HL-60/S4 treated with retinoic acid at 250 ng/mL for 4 days and 3 days (cell line): ENCODE measurements at regions not wholly inside any gene's neighbourhood (a gene's known extent, or its start where the extent isn't known, plus 50 kb on each side); places are given as distances from the start of the nearest gene placed in this dataset.

ENCODE experiments used
- in situ Hi-C: fragments of 300-500 bp; cut with MboI; formaldehyde crosslinking; loops from 2 replicates; pipeline ENCODE4 v1.7.0; 2022; ENCODE audit warnings: low sequenced_read_pairs

DNA sequence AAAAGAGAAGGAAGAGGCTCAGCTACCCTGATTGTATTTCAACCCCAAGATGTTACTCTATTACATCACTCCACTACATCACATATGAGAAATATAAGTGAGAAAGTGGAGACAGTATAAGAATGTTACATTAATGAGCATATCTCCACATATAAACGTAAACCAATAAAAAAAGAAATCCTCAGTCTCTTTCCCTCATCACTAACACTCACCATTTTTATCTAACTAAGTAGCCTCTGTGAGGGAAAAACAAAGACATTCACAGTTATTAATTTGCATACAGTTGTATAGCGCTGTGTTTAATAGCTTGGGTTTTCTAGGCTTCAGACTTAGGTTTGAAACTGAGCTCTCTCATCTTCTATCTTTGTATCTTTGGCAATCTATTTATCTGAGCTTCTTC is 489.1 kb upstream of the LRRTM4 start:
- in situ Hi-C loops: no loop called here

DNA sequence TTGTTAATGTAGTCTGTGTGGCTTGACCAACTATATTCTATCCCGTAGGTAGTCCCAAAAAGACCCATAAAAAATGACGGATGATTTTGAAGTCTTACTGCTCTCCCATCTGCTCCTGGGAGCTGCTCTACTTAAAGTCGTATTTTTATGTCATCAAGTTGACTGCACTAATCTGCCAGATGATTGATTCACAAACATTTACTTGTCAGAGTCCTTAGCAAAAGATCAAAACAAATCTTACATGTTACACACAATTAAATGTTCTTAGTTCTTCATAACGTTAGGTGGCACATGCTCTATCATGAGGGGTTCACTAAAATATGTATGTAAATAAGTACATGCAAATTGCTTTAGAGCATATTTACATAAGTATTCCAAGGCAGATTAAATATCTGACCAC is 498.3 kb upstream of the LRRTM4 start:
- in situ Hi-C loops: no loop called here

DNA sequence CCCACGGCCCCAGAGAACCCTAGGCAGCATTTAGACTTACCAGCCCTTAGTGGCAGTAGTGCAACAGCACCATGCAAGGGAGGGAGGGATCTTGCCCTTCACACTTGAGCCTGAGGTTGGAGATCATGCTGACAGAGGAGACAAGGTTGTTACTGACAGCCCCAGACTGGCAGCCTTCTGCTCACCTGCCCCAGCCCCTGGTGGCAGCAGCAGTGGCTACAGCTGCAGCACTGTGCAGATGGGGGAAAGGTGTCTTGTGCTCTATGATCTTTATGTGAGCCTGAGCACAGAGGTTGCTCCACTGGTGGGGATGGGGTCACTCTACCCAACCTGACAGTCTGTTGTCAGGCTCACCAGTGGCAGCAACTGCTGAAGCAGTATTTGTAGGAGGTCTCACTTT is 501.2 kb upstream of the LRRTM4 start:
- in situ Hi-C loops: no loop called here

DNA sequence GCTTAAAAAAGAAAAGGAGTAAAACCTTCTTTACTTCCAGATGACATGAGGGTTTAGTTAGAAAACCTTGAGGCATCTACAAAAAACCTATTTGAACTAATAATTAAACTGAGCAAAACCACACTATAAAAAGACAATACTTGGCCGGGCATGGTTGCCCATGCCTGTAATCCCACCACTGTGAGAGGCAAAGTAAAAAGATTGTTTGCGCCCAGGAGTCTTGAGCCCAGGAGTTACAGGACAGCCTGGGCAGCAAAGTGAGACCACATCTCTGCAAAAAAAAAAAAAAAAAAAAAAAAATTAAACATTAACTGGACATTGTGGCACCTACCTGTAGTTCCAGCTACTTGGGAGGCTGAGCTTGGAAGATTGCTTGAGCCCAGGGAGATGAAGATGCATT is 502.8 kb upstream of the LRRTM4 start:
- in situ Hi-C loops: no loop called here

DNA sequence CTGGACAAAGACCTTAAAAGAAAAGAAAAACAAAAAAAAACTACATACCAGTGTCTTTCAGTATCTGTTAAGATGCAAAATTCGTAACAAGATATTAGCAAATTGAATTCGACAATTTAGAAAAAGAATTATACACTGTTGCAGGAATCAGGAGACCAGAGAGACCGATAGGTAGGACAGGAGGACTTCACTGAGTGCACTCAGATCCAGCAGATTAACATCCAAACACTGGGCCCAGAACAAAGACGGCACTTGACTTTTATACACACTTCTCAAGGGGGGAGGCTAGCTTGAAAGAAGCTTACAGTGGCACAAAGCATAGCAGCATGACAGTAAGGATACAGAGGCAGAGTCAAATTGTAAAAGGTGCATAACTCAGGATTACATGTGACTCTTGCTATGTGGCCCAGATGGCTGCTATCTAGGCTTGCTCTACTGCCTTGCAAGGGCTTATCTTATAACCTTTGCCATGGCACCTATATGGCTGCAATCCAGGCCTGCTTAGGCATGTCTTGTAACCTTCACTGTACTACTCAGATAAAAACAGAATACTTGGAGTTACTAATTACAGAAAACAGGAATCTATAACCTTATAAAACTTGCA is 507.3 kb upstream of the LRRTM4 start:
- in situ Hi-C loops: no loop called here

DNA sequence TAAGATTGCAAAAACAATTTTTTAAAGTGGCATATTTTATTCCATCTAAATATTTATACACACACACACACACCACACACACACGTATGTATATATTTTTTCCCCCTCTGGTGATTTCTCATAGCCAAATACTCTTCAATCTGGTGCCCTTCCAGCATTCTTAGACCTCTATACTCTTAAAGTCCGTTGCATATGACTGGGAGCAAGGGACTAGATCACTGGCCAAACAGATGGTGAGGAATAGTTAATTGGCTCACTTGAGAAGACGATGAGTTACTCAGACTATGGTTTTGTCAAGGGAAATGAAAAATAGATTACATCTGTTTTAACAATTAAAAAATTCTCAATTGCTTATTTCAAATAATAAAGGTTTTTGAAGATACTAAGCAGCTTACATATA is 512.5 kb upstream of the LRRTM4 start:
- in situ Hi-C loops: no loop called here

DNA sequence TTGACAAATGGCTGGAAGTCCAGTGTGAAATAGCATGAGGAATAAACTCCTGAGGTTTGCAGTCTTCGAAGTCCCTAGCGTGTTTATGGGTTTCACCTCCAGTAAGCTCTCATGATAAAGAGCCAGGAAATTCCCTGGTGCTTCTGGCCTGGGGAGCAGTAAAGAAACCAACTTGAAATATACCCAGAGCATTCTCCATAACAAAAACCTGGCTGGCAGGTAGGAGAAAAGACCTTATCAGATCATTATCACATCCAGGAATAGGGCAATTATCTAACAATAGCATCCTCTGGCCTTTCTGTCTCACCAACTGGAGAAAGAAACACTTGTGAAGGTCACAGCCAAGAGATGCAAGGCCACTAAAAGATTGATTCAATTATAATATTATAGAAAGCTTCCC is 513.6 kb upstream of the LRRTM4 start:
- in situ Hi-C loops: no loop called here

DNA sequence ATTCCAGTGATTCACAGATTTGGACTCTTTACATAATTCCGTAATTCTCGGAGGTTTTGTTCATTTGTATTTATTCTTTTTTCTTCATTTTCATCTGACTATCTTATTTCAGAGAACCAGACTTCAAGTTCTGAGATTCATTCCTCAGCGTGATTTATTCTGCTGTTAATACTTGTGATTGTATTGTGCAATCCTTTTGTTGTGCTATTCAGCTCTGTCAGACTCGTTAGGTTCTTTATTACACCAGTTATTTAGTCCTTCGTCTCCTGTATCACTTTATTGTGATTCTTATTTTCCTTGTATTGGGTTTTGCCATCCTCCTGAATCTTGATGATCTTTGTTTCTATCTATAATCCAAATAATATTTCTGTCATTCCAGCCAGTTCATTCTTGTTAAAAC is 529.3 kb upstream of the LRRTM4 start:
- in situ Hi-C loops: no loop called here

DNA sequence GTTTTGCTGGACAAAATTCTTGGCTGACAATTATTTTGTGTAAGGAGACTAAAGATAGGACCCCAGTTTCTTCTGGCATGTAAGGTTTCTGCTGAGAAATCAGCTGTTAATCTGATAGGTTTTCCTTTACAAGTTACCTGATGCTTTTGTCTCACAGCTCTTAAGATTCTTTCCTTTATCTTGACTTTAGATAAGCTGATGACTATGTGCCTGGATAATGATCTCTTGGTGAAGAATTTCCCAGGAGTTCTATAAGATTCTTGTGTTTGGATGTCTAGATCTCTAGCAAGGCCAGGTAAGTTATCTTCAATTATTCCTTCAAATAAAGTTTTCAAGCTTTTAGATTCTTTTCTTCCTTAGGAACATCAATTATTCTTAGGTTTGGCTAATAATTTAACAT is 534.8 kb upstream of the LRRTM4 start:
- in situ Hi-C loops: no loop called here

DNA sequence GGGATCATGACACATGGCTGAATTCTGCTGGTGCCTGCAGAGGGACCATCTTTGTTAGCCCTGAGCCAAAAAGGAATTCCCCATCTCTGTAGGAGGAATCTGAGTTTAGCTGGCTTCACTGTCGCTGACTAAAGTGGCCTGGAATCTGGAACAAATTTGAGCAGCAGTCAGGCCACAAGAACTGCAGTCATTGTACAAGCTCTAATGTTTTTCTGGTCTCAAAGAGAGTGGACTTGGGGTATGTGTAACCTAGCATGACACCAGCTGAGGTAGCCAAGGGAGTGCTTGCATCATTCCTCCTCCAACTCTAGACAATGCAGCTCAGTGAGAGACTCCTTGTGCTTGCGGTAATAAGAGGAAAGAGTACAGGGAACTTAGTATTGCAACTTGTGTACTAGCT is 539.1 kb upstream of the LRRTM4 start:
- in situ Hi-C loops: no loop called here

DNA sequence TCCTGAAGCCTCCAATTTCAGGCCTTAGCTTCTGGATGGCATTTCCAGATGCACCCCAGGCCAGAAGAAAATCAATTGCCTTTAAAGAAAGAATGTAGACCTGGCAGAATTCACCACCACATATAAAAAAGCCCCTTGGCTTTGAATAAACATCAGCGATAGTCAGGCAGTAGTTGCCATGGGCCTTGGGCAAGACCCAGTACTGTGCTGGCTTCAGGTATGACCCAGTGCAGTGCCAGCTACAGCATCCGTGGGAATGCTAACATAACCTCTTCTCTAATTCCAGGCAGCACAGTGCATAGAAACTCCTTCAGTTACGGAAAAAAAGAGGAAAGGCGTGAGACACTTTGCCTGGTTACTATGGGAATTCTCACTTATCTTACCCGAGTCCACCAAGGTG is 539.6 kb upstream of the LRRTM4 start:
- in situ Hi-C loops: no loop called here

DNA sequence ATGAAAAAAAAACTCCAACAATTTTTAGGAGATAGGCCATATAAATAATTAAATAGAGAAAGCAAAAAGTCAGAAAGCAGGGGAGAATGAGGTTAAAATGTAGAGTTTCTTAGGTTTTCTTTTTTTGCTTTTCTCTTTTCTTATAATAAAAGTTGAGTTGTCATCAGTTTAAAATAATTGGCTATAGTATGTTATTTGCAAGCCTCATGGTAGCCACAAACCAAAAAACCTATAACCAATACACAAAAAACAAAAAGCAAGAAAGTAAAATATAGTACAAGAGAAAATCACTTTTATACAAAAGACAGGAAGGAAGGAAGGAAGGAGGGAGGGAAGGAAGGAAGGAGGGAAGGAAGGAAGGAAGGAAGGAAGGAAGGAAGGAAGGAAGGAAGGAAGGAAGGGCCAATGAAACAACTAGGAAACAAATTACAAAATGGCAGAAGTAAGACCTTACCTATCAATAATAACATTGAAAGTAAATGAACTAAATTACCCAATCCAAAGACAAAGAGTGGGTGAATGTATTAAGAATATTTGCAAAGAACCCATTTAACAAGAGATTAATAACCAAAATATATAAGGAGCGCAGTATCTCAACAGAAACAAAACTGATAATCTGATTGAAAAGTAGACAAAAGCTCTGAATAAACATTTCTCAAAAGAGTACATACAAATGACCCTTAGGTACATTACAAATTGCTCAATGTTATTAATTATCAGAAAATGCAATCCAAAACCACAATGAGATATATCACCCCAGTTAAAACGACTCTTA is 541.3 kb upstream of the LRRTM4 start:
- in situ Hi-C loops: no loop called here

DNA sequence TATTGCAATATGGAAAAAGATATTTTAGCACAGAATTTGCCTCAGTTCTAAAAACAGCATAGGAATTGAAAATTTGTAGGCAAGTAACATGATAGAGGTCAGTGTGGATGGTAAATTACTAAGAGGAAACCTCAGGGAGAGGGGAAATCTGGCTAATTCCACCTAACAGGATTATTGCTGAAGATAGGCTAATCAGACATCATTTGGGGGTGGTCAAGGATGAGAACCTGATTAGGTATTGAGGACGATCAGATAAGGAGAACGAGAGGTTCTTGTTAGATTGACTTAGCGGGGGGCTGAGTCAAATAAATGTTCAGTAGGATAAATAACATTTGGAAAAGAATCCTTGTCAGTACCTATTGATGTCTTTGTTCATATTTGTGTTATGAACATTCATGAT is 543.2 kb upstream of the LRRTM4 start:
- in situ Hi-C loops: no loop called here

DNA sequence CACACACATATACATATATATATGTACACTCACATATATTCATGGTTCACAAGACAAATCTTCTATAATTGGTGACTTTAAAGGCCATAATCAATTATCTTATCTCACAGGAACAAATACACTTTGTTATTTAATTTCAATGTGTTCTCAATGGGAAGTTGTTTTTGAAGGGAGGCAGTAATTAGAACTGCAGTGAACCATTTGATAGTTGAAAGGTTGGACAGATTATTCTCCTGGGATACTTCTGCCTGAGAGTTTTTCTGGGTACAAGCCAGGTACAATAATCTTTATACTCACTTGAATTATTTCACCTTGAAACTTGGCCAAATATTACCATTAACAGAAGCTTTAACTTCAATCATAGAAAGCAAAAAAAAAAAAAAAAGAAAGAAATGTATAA is 546.6 kb upstream of the LRRTM4 start:
- in situ Hi-C loops: no loop called here

DNA sequence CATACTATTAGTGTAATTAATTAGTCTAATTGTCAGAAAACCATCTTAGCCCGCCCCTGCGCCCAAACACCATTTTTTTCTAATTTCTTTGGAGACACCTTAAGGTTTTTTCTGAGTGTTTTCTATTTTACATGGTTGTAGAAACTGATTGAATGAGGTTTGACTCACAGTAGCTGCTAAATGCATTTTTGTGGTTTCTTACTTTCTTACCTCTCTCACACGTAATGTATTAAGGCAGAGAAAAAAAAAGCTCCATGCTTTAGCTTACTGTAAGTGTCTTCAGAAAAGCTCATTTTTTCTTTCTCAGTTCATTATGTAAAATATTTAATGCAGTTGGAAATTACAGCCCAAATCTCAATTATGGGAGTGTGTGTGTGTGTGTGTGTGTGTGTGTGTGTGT is 548.5 kb upstream of the LRRTM4 start:
- in situ Hi-C loops: no loop called here

DNA sequence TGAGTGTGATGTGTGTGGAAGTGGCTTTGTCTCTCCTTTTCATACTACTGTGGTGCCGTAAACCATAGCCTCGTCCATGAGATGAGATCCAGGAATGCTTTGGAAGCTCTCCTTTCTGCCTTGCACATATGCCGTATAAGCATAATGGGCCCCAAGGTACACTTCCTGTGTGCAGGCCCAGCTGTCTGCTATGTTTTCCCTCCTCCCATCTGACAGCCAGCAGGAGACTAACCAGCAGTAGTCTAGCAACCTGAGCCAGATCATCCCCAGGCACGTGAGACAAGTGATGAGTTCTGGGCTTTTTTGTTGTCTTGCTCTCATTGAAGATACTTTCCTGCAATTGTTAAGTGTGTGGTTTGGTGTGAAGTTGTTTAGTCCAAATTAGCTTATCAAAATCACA is 555.5 kb upstream of the LRRTM4 start:
- in situ Hi-C loops: no loop called here

DNA sequence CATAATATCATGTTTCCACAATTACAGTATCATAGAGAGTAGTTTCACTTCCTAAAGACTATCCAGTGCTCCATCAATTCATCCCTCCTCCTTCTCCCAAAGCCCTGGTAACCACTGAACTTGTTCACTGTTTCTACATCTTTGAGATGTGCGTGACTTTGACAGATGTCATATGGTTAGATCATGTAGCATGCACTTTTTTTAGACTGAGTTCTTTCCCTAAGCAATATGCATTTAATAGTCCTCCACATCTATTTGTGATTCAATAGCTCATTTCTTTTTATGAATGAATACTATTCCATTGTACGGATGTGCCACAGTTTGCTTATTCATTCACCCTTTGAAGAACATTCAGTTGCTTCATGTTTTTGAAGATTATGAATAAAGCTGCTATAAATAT is 560.4 kb upstream of the LRRTM4 start:
- in situ Hi-C loops: no loop called here

DNA sequence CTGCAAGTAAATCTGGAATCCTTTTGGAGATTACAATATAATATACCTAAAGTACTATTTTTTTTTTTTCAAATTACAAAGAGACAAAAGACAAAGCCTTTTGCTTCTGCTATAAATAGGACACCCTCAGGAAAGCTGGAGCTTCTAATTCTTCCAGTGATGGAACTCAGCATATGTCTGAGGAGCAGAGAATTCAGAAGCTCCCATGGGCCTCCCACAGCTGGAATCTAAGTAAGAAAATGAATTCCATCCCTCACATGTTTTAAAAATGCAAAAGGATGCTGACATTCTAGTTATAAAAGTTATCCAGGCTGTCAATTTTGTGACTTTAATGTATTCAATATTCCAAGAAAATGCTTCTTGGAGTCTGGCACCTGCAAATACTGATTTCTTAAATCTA is 571.3 kb upstream of the LRRTM4 start:
- in situ Hi-C loops: no loop called here

DNA sequence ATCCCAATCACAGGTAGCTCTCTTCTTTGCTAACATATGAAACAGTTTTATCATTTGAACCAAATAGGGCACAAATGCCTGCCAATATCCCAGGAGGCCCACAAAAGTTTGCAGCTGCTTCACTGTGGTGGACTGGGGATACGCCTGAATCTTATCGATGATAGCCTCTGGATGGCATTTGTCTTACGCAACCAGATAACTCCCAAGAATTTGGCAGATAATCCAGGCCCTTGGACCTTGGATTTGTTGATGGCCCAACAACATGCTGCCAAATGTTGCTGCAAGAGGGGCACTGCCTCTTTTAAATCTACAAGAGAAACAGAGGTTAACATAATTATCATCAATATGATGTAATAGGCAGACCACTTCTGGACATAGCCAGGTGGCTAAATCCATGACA is 587.1 kb upstream of the LRRTM4 start:
- in situ Hi-C loops: no loop called here

DNA sequence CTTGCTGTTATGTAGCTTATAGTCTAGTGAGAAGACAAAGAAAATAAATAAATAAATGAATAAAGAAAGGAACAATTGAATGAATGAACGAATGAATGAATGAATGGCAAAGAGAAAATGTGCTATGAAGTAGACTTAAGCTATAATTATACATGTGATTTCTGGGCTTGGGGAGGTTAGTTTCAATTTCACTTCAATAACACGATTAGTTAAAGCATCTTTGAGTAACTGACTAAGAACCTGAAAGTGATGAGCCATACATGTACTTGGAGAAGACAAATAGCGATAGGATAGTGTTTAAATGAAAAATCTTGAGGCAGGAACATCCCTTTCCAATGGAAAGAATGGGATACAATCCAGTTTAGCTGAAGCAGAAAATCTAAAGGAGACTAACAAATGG is 593.1 kb upstream of the LRRTM4 start:
- in situ Hi-C loops: no loop called here

DNA sequence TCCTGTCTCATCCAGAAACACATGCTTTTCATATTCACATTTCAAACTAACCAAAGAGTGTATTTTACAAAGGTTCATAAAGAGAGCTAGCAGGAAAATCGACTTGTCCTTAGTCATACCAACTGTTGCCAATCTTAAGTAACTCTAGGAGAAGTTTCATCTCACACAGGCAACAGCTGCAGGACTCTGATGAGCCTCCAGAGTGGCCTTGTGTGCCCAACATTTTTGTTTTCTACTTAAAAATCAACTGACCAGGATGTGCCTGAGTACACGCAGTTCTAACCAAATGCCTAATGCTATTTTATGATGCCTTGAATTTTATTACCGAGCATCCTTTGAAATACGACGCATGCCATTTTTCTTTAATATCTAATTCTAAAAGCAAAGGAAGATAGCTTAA is 595.9 kb upstream of the LRRTM4 start:
- in situ Hi-C loops: no loop called here

DNA sequence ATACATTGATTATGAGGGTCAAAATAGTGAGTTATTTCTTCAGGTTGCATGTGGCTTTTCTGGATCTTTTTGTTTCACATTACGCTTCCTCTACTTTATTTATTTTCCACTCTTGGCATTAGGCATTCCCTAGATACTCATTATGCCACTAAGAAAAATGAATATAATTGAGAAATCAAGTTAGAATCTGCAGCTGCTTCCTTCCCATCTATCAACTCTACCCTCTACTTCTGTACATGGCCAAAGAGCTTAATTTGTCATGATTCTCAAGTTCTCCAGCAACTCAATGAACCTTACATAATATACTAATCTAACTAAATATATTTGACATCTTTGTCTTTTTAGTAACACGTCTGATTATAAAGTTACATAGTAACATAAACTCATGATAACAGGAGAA is 598.1 kb upstream of the LRRTM4 start:
- in situ Hi-C loops: no loop called here

DNA sequence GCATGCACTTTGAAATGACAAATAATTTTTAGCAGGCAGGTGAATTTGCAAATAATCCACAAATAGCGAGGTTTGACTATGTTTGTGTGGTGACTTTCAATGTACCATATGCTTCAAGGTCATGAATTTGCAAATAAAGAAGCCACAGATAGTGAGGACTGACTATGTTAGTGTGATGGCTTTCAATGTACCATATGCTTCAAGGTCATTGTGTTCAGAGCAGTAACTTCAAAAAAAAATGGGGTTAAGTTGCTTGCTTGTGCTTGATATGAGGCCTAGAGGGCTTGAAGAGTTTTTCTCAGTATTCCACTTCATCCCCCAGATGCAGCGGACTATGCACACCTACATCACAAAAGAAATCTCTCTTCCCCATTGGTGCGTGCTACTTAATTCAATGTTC is 602.9 kb upstream of the LRRTM4 start:
- in situ Hi-C loops: no loop called here
